ENCODE measurements at regions not wholly inside any gene's neighbourhood (a gene's known extent, or its start where the extent isn't known, plus 50 kb on each side); places are given as distances from the start of the nearest gene placed in this dataset. TPM values are rescaled to one million over a fixed set of nuclear protein-coding genes. Genes with fewer than 3 reads are reported as not detected.

- no peaks in the 10 kb centered on the region for H3K79me2 ChIP-seq (ENCODE audit: insufficient read depth)
- H3K4me2 ChIP-seq (ENCODE audit: unreplicated experiment), result no peak overlapping the region
- no peaks in the 10 kb centered on the region for H3F3A ChIP-seq (ENCODE audit: insufficient read depth)
- no peaks in the 10 kb centered on the region for H3K27me3 ChIP-seq (replicated peaks; ENCODE audit: insufficient read depth)
- no peaks in the 10 kb centered on the region for H3K9me3 ChIP-seq (ENCODE audit: low read depth)
- no peak overlapping the region for H3K27ac ChIP-seq
- 0 to 3% methylated on average over 1 of the region's 1 CpG for WGBS, 2 experiments (ENCODE audit: low coverage in 1 of 2, low lambda C conversion rate in 2 of 2, missing lambda C conversion rate in 2 of 2)
- no peak overlapping the region for H3K4me3 ChIP-seq
- H3K4me1 ChIP-seq (ENCODE audit: insufficient read depth), result no peaks in the 10 kb centered on the region
- H4K20me1 ChIP-seq (ENCODE audit: insufficient read depth), result no peaks in the 10 kb centered on the region
- no peaks in the 10 kb centered on the region for H3K36me3 ChIP-seq (ENCODE audit: low read depth)
- TF ChIP-seq EZH2phosphoT487 (IDR thresholded peaks at IDR 0.05; ENCODE audit: insufficient read depth, low read depth), result no peak
- TF ChIP-seq EZH2 (IDR thresholded peaks at IDR 0.05; ENCODE audit: insufficient read depth, poor library complexity, severe bottlenecking), result no peak
- no peak for DNase-seq
- no peaks in the 10 kb centered on the region for H3K9me2 ChIP-seq (ENCODE audit: insufficient read depth)
- H2AFZ ChIP-seq, result no peak overlapping the region
- in situ Hi-C loops (cut with MboI), result no loop called here
- no peak overlapping the region for H3K9ac ChIP-seq
These were observed 71.7 kb upstream of the CPNE8 start for GRCh38 chr12:38977132-38977531.

GRCh38 chr12:38969706-38970105 lies 64.3 kb upstream of the CPNE8 start:
- no peaks in the 10 kb centered on the region for H3K27me3 ChIP-seq (replicated peaks; ENCODE audit: insufficient read depth)
- H3K36me3 ChIP-seq (ENCODE audit: low read depth), result no peaks in the 10 kb centered on the region
- TF ChIP-seq EZH2 (IDR thresholded peaks at IDR 0.05; ENCODE audit: insufficient read depth, poor library complexity, severe bottlenecking) (no peak), EZH2phosphoT487 (IDR thresholded peaks at IDR 0.05; ENCODE audit: insufficient read depth, low read depth) (no peak)
- 38 to 53% methylated on average over 2 of the region's 2 CpGs for WGBS, 2 experiments (ENCODE audit: low coverage in 1 of 2, low lambda C conversion rate in 2 of 2, missing lambda C conversion rate in 2 of 2)
- H2AFZ ChIP-seq, result no peak overlapping the region
- H3K79me2 ChIP-seq (ENCODE audit: insufficient read depth), result no peaks in the 10 kb centered on the region
- no peak overlapping the region for H3K4me3 ChIP-seq
- H3K27ac ChIP-seq, result no peak overlapping the region
- H3K9me3 ChIP-seq (ENCODE audit: low read depth), result no peaks in the 10 kb centered on the region
- no peak for DNase-seq
- in situ Hi-C loops (cut with MboI), result no loop called here
- no peaks in the 10 kb centered on the region for H3K9me2 ChIP-seq (ENCODE audit: insufficient read depth)
- H3K4me1 ChIP-seq (ENCODE audit: insufficient read depth), result no peaks in the 10 kb centered on the region
- no peaks in the 10 kb centered on the region for H4K20me1 ChIP-seq (ENCODE audit: insufficient read depth)
- H3K4me2 ChIP-seq (ENCODE audit: unreplicated experiment), result no peak overlapping the region
- H3K9ac ChIP-seq, result no peak overlapping the region
- no peaks in the 10 kb centered on the region for H3F3A ChIP-seq (ENCODE audit: insufficient read depth)

- H3K36me3 ChIP-seq (ENCODE audit: low read depth), result no peaks in the 10 kb centered on the region
- 31 to 49% methylated on average over 5 of the region's 5 CpGs for WGBS, 2 experiments (ENCODE audit: low coverage in 1 of 2, low lambda C conversion rate in 2 of 2, missing lambda C conversion rate in 2 of 2)
- no peaks in the 10 kb centered on the region for H3K79me2 ChIP-seq (ENCODE audit: insufficient read depth)
These were observed 56.3 kb upstream of the CPNE8 start for GRCh38 chr12:38961683-38962082.

GRCh38 chr12:38961012-38961411 lies 55.6 kb upstream of the CPNE8 start:
- Histone ChIP-seq H3K4me3 (no peak overlapping the region), H3K36me3 (ENCODE audit: low read depth) (no peaks in the 10 kb centered on the region), H3K79me2 (ENCODE audit: insufficient read depth) (no peaks in the 10 kb centered on the region), H4K20me1 (ENCODE audit: insufficient read depth) (no peaks in the 10 kb centered on the region), H3K9me2 (ENCODE audit: insufficient read depth) (no peaks in the 10 kb centered on the region), H2AFZ (no peak overlapping the region), H3K4me1 (ENCODE audit: insufficient read depth) (no peaks in the 10 kb centered on the region), H3K27ac (no peak overlapping the region), H3F3A (ENCODE audit: insufficient read depth) (no peaks in the 10 kb centered on the region), H3K27me3 (replicated peaks; ENCODE audit: insufficient read depth) (no peaks in the 10 kb centered on the region), H3K4me2 (ENCODE audit: unreplicated experiment) (no peak overlapping the region), H3K9me3 (ENCODE audit: low read depth) (no peaks in the 10 kb centered on the region), H3K9ac (no peak overlapping the region)
- in situ Hi-C loops (cut with MboI), result no loop called here
- no peak for DNase-seq
- no peak for TF ChIP-seq EZH2 (IDR thresholded peaks at IDR 0.05; ENCODE audit: insufficient read depth, poor library complexity, severe bottlenecking)
- TF ChIP-seq EZH2phosphoT487 (IDR thresholded peaks at IDR 0.05; ENCODE audit: insufficient read depth, low read depth), result no peak
- whole genome bisulfite sequencing, 2 experiments (ENCODE audit: low coverage in 1 of 2, low lambda C conversion rate in 2 of 2, missing lambda C conversion rate in 2 of 2), result 42 to 47% methylated on average over 1 of the region's 1 CpG

More at GRCh38 chr12:38961683-38962082, 56.3 kb upstream of the CPNE8 start:
- no peaks in the 10 kb centered on the region for H3K9me3 ChIP-seq (ENCODE audit: low read depth)
- no peak overlapping the region for H3K4me3 ChIP-seq
- no peak overlapping the region for H3K4me2 ChIP-seq (ENCODE audit: unreplicated experiment)
- no peak for DNase-seq
- no peak overlapping the region for H2AFZ ChIP-seq
- H3K27ac ChIP-seq, result no peak overlapping the region
- no peaks in the 10 kb centered on the region for H3K4me1 ChIP-seq (ENCODE audit: insufficient read depth)
- no peaks in the 10 kb centered on the region for H3K9me2 ChIP-seq (ENCODE audit: insufficient read depth)
- H3K9ac ChIP-seq, result no peak overlapping the region
- no peaks in the 10 kb centered on the region for H4K20me1 ChIP-seq (ENCODE audit: insufficient read depth)
- no peaks in the 10 kb centered on the region for H3F3A ChIP-seq (ENCODE audit: insufficient read depth)
- in situ Hi-C loops (cut with MboI), result no loop called here
- H3K27me3 ChIP-seq (replicated peaks; ENCODE audit: insufficient read depth), result no peaks in the 10 kb centered on the region
- TF ChIP-seq EZH2phosphoT487 (IDR thresholded peaks at IDR 0.05; ENCODE audit: insufficient read depth, low read depth) (no peak), EZH2 (IDR thresholded peaks at IDR 0.05; ENCODE audit: insufficient read depth, poor library complexity, severe bottlenecking) (no peak)

GRCh38 chr12:38956337-38956736 lies 50.9 kb upstream of the CPNE8 start:
- DNase-seq, result peak; percentile 12
- no peak overlapping the region for H3K4me3 ChIP-seq
- H3K27ac ChIP-seq, result no peak overlapping the region
- no peak overlapping the region for H2AFZ ChIP-seq
- no peak overlapping the region for H3K4me2 ChIP-seq (ENCODE audit: unreplicated experiment)
- in situ Hi-C loops (cut with MboI), result no loop called here
- no peaks in the 10 kb centered on the region for H4K20me1 ChIP-seq (ENCODE audit: insufficient read depth)
- H3K27me3 ChIP-seq (replicated peaks; ENCODE audit: insufficient read depth), result no peaks in the 10 kb centered on the region
- H3K9ac ChIP-seq, result no peak overlapping the region
- TF ChIP-seq EZH2phosphoT487 (IDR thresholded peaks at IDR 0.05; ENCODE audit: insufficient read depth, low read depth) (no peak), EZH2 (IDR thresholded peaks at IDR 0.05; ENCODE audit: insufficient read depth, poor library complexity, severe bottlenecking) (no peak)
- H3K4me1 ChIP-seq (ENCODE audit: insufficient read depth), result no peaks in the 10 kb centered on the region
- H3K79me2 ChIP-seq (ENCODE audit: insufficient read depth), result no peaks in the 10 kb centered on the region
- no peaks in the 10 kb centered on the region for H3K36me3 ChIP-seq (ENCODE audit: low read depth)
- H3K9me3 ChIP-seq (ENCODE audit: low read depth), result no peaks in the 10 kb centered on the region
- no peaks in the 10 kb centered on the region for H3K9me2 ChIP-seq (ENCODE audit: insufficient read depth)
- H3F3A ChIP-seq (ENCODE audit: insufficient read depth), result no peaks in the 10 kb centered on the region

Small RNA genes in the stretch of these regions (small RNA-seq; reads per million reads assigned to genes)
- gene AC084373.1 (ENCODE audit: low read depth, low replicate concordance), result not detected
